ENCODE measurements at regions not wholly inside any gene's neighbourhood (a gene's known extent, or its start where the extent isn't known, plus 50 kb on each side); places are given as distances from the start of the nearest gene placed in this dataset.

- no peak overlapping the region for H3K27ac ChIP-seq
- DNase-seq (ENCODE audit: low spot score in 2 of 2): no peak
- WGBS, 2 donors: 68 to 74% methylated on average over 5 of the region's 5 CpGs
Measured at GRCh38 chr20:12699374-12700228, 309.2 kb upstream of the SPTLC3 start.

GRCh38 chr20:12700701-12701100 lies 308.1 kb upstream of the SPTLC3 start:
- Histone ChIP-seq H3K9me3 (no peaks in the 10 kb centered on the region), H3K27me3 (no peaks in the 10 kb centered on the region), H3K4me1 (no peaks in the 10 kb centered on the region), H3K27ac (no peak overlapping the region), H3K36me3 (no peaks in the 10 kb centered on the region), H3K4me3 (no peak overlapping the region)
- DNase-seq (ENCODE audit: low spot score in 2 of 2): no peak
- WGBS, 2 donors: 85 to 88% methylated on average over 9 of the region's 9 CpGs
- TF ChIP-seq POLR2A (IDR thresholded peaks at IDR 0.05) (no peak), CTCF (IDR thresholded peaks at IDR 0.05) (no peak), EP300 (IDR thresholded peaks at IDR 0.05) (no peak)

More at GRCh38 chr20:12699374-12700228, 309.2 kb upstream of the SPTLC3 start:
- Histone ChIP-seq H3K27me3 (no peaks in the 10 kb centered on the region), H3K4me1 (no peaks in the 10 kb centered on the region), H3K9me3 (no peaks in the 10 kb centered on the region), H3K36me3 (no peaks in the 10 kb centered on the region), H3K4me3 (no peak overlapping the region)
- no peak for TF ChIP-seq CTCF (IDR thresholded peaks at IDR 0.05)
- no peak for TF ChIP-seq POLR2A (IDR thresholded peaks at IDR 0.05)
- no peak for TF ChIP-seq EP300 (IDR thresholded peaks at IDR 0.05)

GRCh38 chr20:12702312-12702711 lies 306.5 kb upstream of the SPTLC3 start:
- no peak overlapping the region for H3K4me3 ChIP-seq
- TF ChIP-seq CTCF (IDR thresholded peaks at IDR 0.05): no peak
- no peak for TF ChIP-seq POLR2A (IDR thresholded peaks at IDR 0.05)
- TF ChIP-seq EP300 (IDR thresholded peaks at IDR 0.05): no peak
- 95 to 97% methylated on average over 1 of the region's 1 CpG for WGBS, 2 donors
- H3K4me1 ChIP-seq: no peaks in the 10 kb centered on the region
- DNase-seq (ENCODE audit: low spot score in 2 of 2): no peak
- H3K27ac ChIP-seq: no peak overlapping the region
- H3K36me3 ChIP-seq: no peaks in the 10 kb centered on the region
- no peaks in the 10 kb centered on the region for H3K27me3 ChIP-seq
- no peaks in the 10 kb centered on the region for H3K9me3 ChIP-seq

- Histone ChIP-seq H3K27ac (no peak overlapping the region), H3K9me3 (no peaks in the 10 kb centered on the region), H3K27me3 (no peaks in the 10 kb centered on the region), H3K4me3 (no peak overlapping the region), H3K36me3 (no peaks in the 10 kb centered on the region), H3K4me1 (no peaks in the 10 kb centered on the region)
- WGBS, 2 donors: 66 to 73% methylated on average over 2 of the region's 2 CpGs
- TF ChIP-seq CTCF (IDR thresholded peaks at IDR 0.05): no peak
- no peak for DNase-seq (ENCODE audit: low spot score in 2 of 2)
Measured at GRCh38 chr20:12715371-12715770, 293.4 kb upstream of the SPTLC3 start.

- no peak overlapping the region for H3K4me3 ChIP-seq
- no peak overlapping the region for H3K27ac ChIP-seq
- 49 to 54% methylated on average over 3 of the region's 3 CpGs for WGBS, 2 donors
- no peaks in the 10 kb centered on the region for H3K4me1 ChIP-seq
- H3K36me3 ChIP-seq: no peaks in the 10 kb centered on the region
- TF ChIP-seq POLR2A (IDR thresholded peaks at IDR 0.05) (no peak), EP300 (IDR thresholded peaks at IDR 0.05) (no peak), CTCF (IDR thresholded peaks at IDR 0.05) (no peak)
- H3K27me3 ChIP-seq: no peaks in the 10 kb centered on the region
- H3K9me3 ChIP-seq: no peaks in the 10 kb centered on the region
- DNase-seq (ENCODE audit: low spot score in 2 of 2): no peak
Measured at GRCh38 chr20:12715991-12716680, 292.6 kb upstream of the SPTLC3 start.

All from tibial nerve (tissue), 4 donors.